ENCODE measurements at regions not wholly inside any gene's neighbourhood (a gene's known extent, or its start where the extent isn't known, plus 50 kb on each side); places are given as distances from the start of the nearest gene placed in this dataset.

GRCh38 chr20:36085686-36086267, 68.8 kb upstream of the EPB41L1 start:
- intact Hi-C loops (cut with micrococcal nuclease) = no loop called here
- 0 out of 2 replicates have a peak overlapping the region, but pooled peaks have one; percentile 19 for H3K4me2 ChIP-seq (ENCODE audit: low read depth, low read length)

More at GRCh38 chr20:36085686-36086267, 68.8 kb upstream of the EPB41L1 start:
- ChIA-PET POLR2A (ENCODE audit: unreplicated experiment) (no interaction called here), CTCF (interaction anchor here (0.5 kb wide), 2 partner anchors 93 to 161 kb away, joined by 3 read pairs; no protein-coding TSS in a partner anchor)
- DNase-seq (peak; percentile 60), ATAC-seq (ENCODE audit: low read depth) (peak; percentile 87)
- Histone ChIP-seq H3K14ac (replicated peaks; ENCODE audit: low read depth, low read length) (peak overlapping the region; percentile 19; the same call in 1 of the 2 replicates), H3K4ac (ENCODE audit: low read depth, low read length) (peak overlapping the region; percentile 5; the same call in 1 of the 2 replicates), H2BK120ac (ENCODE audit: low read depth, low read length) (no peak overlapping the region), H3K27me3 (ENCODE audit: control insufficient read depth, insufficient read depth, low read length) (peaks cover 9% of the 10 kb centered on the region), H3K9ac (ENCODE audit: low read depth, low read length) (no peak overlapping the region), H3K9me3 (ENCODE audit: control insufficient read depth, insufficient read depth, low read length) (0 out of 2 replicates have a peak, but pooled peaks cover 1% of the 10 kb centered on the region), H3K79me1 (ENCODE audit: low read depth in 1 of 2, low read length in 2 of 2) (no peaks in the 10 kb centered on the region), H3K23ac (ENCODE audit: low read depth, low read length) (no peak overlapping the region), H2AFZ (replicated peaks; ENCODE audit: low read length, poor library complexity) (peak overlapping the region; percentile 40), H4K5ac (ENCODE audit: low read depth, low read length) (no peak overlapping the region), H4K8ac (ENCODE audit: low read depth in 2 of 2, low read length in 2 of 2) (no peak overlapping the region), H2BK20ac (ENCODE audit: low read depth, low read length) (no peak overlapping the region), H4K91ac (ENCODE audit: insufficient read depth, low read depth, low read length) (no peak overlapping the region), H4K20me1 (ENCODE audit: insufficient read depth, low read length) (no peaks in the 10 kb centered on the region), H3K18ac (ENCODE audit: low read depth, low read length) (no peak overlapping the region), H3K4me3 (ENCODE audit: insufficient read depth, low read depth, low read length) (no peak overlapping the region), H3K9me1 (ENCODE audit: insufficient read depth, low read length) (peaks cover 10% of the 10 kb centered on the region), H3K4me1 (ENCODE audit: control insufficient read depth, insufficient read depth, low read length) (peaks cover 6% of the 10 kb centered on the region), H2AK5ac (ENCODE audit: low read depth, low read length) (no peak overlapping the region), H2AK9ac (replicated peaks; ENCODE audit: low read depth, low read length, poor library complexity) (peak overlapping the region; percentile 79), H3K56ac (ENCODE audit: extremely low read depth, insufficient read depth, low read length) (no peak overlapping the region), H3K27ac (ENCODE audit: insufficient read depth, low read length) (no peak overlapping the region), H2BK5ac (ENCODE audit: low read depth, low read length, poor library complexity, severe bottlenecking) (no peak overlapping the region), H2BK15ac (ENCODE audit: low read depth, low read length) (no peak overlapping the region), H3K36me3 (ENCODE audit: control insufficient read depth, insufficient read depth, low read length) (no peaks in the 10 kb centered on the region)
- TF ChIP-seq FOS (IDR thresholded peaks at IDR 0.05; ENCODE audit: low read depth, low read length) (peak; percentile 60; the same call in 1 of the 2 replicates), USF2 (IDR thresholded peaks at IDR 0.05; ENCODE audit: low read depth, low read length) (no peak), ELK1 (IDR thresholded peaks at IDR 0.05; ENCODE audit: borderline replicate concordance, low read depth, low read length) (no peak), SMC3 (IDR thresholded peaks at IDR 0.05; ENCODE audit: low read depth, low read length) (no peak), POLR2A (IDR thresholded peaks at IDR 0.05; ENCODE audit: low read depth, low read length) (no peak)
- BruUV-seq (replicated peaks) = no TSS peak
- WGBS, 2 experiments (ENCODE audit: extremely low coverage in 2 of 2, insufficient read length in 1 of 2) = no CpG with 5 or more reads among the region's 3 CpGs
- dilution Hi-C loops (cut with HindIII; ENCODE audit: low sequenced_read_pairs, unreplicated experiment) = no loop called here
- in situ Hi-C loops (cut with MboI; ENCODE audit: low sequenced_read_pairs) = no loop called here

All from IMR-90 (cell line).